Panc1 (cell line): ENCODE measurements at regions not wholly inside any gene's neighbourhood (a gene's known extent, or its start where the extent isn't known, plus 50 kb on each side); places are given as distances from the start of the nearest gene placed in this dataset.
A peak's percentile ranks its signal among the peaks of the same experiment; 100 is the strongest.

Experiments
- ATAC-seq: fragments of 200-7000 bp; cut with Tn5 transposase; 2 replicates; pipeline ENCODE4 v1.9.1; 2020; ENCODE audit warnings: mild to moderate bottlenecking, moderate library complexity
- BruUV-seq: library from RNA; stranded (reverse); fragments of 400-500 nt; replicated peaks from 2 replicates; lab custom pipeline; 2021; lab: Mats Ljungman, UMichigan
- CTCF ChIA-PET: fragments of 300-600 bp; sonication (Branson Sonifier 250); formaldehyde crosslinking; loops from one replicate; lab custom pipeline; 2022; ENCODE audit warnings: antibody characterized with exemption; lab: Charles Lee
- POLR2A ChIA-PET: fragments of 300-600 bp; sonication (Branson Sonifier 250); formaldehyde crosslinking; loops from one replicate; lab custom pipeline; 2022; ENCODE audit warnings: antibody characterized with exemption; lab: Charles Lee
- DNase-seq: peaks from one replicate; pipeline ENCODE4 v3.0.0-alpha.2; 2010; ENCODE audit warnings: low read depth, low spot score
- H3K27ac ChIP-seq: 2 replicates; pipeline ENCODE4 v1.5.1; 2011; ENCODE audit warnings: mild to moderate bottlenecking, low read length, inconsistent platforms
- H3K27me3 ChIP-seq: fragments of 200-500 bp; sonication (Bioruptor generic); 2 replicates; pipeline ENCODE4 v1.6.0; 2014; ENCODE audit warnings: low read length, inconsistent platforms; ENCODE audit not compliant: control insufficient read depth, insufficient read depth
- H3K36me3 ChIP-seq: fragments of 200-500 bp; sonication (Bioruptor generic); 2 replicates; pipeline ENCODE4 v1.5.1; 2014; ENCODE audit warnings: inconsistent platforms, mild to moderate bottlenecking, low read length, moderate library complexity; ENCODE audit not compliant: control insufficient read depth, insufficient read depth
- H3K4me1 ChIP-seq: 2 replicates; pipeline ENCODE4 v1.5.1; 2011; ENCODE audit warnings: inconsistent platforms, mild to moderate bottlenecking, low read length, moderate library complexity; ENCODE audit not compliant: control insufficient read depth, insufficient read depth
- H3K4me3 ChIP-seq, 2 experiments: 2 replicates each; pipeline ENCODE4 v1.5.1; 2011 to 2012; ENCODE audit warnings: low read depth in 2 of 2, low read length in 2 of 2, mild to moderate bottlenecking in 2 of 2, inconsistent platforms in 1 of 2, moderate library complexity in 1 of 2
- H3K9me3 ChIP-seq: fragments of 200-500 bp; sonication (Bioruptor generic); 2 replicates; pipeline ENCODE4 v1.5.1; 2014; ENCODE audit warnings: low read depth, mild to moderate bottlenecking, inconsistent platforms, low read length, moderate library complexity; ENCODE audit not compliant: control insufficient read depth, insufficient read depth
- CTCF ChIP-seq: fragments of 450-650 bp; IDR thresholded peaks from 2 replicates; pipeline ENCODE4 v1.5.1; 2017; ENCODE audit warnings: mild to moderate bottlenecking
- POLR2AphosphoS5 ChIP-seq: IDR thresholded peaks from 2 replicates; pipeline ENCODE4 v1.6.1; 2012; ENCODE audit warnings: mild to moderate bottlenecking, low read depth, low read length, moderate library complexity
- SIN3A ChIP-seq: IDR thresholded peaks from 2 replicates; pipeline ENCODE4 v1.6.1; 2012; ENCODE audit warnings: low read depth, mild to moderate bottlenecking, low read length, moderate library complexity, borderline replicate concordance; ENCODE audit not compliant: insufficient read depth
- TCF7L2 ChIP-seq: IDR thresholded peaks from 2 replicates; pipeline ENCODE4 v1.6.1; 2011; ENCODE audit warnings: mild to moderate bottlenecking, low read depth, low read length, inconsistent platforms
- in situ Hi-C: cut with HindIII; loops from 2 replicates; pipeline ENCODE4 v1.10.0; 2016; ENCODE audit warnings: low sequenced_read_pairs, low pct_unique_long_range_greater_than_20kb
- intact Hi-C: fragments of 100-400 bp; cut with micrococcal nuclease; formaldehyde crosslinking; loops from one replicate; pipeline ENCODE4 v1.10.0; 2022; ENCODE audit not compliant: unreplicated experiment
- TF ChIP-seq, protein P1 (sequence below), 2 experiments: IDR thresholded peaks; 2 replicates each; pipeline ENCODE4 v1.6.1; 2011 to 2012; ENCODE audit warnings: low read depth in 2 of 2, control low read depth in 1 of 2, low read length in 1 of 2, mild to moderate bottlenecking in 1 of 2, moderate library complexity in 1 of 2; ENCODE audit not compliant: insufficient read depth in 1 of 2

- Histone ChIP-seq H3K9me3 (no peaks in the 10 kb centered on the region), H3K4me1 (no peaks in the 10 kb centered on the region; the same call in none of the 2 replicates), H3K27ac (peak overlapping the region; percentile 41; the same call in 1 of the 2 replicates), H3K36me3 (no peaks in the 10 kb centered on the region), H3K4me3 (no peak overlapping the region), H3K27me3 (no peaks in the 10 kb centered on the region)
- no peak for ATAC-seq
- in situ Hi-C loops (no loop called here), intact Hi-C loops (no loop called here)
- TF ChIP-seq POLR2AphosphoS5 (no peak), CTCF (no peak), TCF7L2 (no peak), SIN3A (no peak)
- TF ChIP-seq, protein P1, sequence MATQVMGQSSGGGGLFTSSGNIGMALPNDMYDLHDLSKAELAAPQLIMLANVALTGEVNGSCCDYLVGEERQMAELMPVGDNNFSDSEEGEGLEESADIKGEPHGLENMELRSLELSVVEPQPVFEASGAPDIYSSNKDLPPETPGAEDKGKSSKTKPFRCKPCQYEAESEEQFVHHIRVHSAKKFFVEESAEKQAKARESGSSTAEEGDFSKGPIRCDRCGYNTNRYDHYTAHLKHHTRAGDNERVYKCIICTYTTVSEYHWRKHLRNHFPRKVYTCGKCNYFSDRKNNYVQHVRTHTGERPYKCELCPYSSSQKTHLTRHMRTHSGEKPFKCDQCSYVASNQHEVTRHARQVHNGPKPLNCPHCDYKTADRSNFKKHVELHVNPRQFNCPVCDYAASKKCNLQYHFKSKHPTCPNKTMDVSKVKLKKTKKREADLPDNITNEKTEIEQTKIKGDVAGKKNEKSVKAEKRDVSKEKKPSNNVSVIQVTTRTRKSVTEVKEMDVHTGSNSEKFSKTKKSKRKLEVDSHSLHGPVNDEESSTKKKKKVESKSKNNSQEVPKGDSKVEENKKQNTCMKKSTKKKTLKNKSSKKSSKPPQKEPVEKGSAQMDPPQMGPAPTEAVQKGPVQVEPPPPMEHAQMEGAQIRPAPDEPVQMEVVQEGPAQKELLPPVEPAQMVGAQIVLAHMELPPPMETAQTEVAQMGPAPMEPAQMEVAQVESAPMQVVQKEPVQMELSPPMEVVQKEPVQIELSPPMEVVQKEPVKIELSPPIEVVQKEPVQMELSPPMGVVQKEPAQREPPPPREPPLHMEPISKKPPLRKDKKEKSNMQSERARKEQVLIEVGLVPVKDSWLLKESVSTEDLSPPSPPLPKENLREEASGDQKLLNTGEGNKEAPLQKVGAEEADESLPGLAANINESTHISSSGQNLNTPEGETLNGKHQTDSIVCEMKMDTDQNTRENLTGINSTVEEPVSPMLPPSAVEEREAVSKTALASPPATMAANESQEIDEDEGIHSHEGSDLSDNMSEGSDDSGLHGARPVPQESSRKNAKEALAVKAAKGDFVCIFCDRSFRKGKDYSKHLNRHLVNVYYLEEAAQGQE (IDR thresholded peaks at IDR 0.05; ENCODE audit: insufficient read depth in 1 of 2, low read depth in 2 of 2, low read length in 1 of 2): no peak
- POLR2A ChIA-PET: no interaction called here
- no peak for DNase-seq
- CTCF ChIA-PET: no interaction called here
- no TSS peak for BruUV-seq
Measured at GRCh38 chr5:124252191-124252638, 494.2 kb downstream of the ZNF608 start.

- Histone ChIP-seq H3K27me3 (no peaks in the 10 kb centered on the region), H3K27ac (no peak overlapping the region), H3K36me3 (no peaks in the 10 kb centered on the region), H3K9me3 (peaks cover 8% of the 10 kb centered on the region; the same call in 1 of the 2 replicates), H3K4me3 (no peak overlapping the region), H3K4me1 (no peaks in the 10 kb centered on the region)
- no peak for TF ChIP-seq CTCF
- no peak for TF ChIP-seq SIN3A
- TF ChIP-seq TCF7L2: no peak
- TF ChIP-seq POLR2AphosphoS5: no peak
- TF ChIP-seq, protein P1 (IDR thresholded peaks at IDR 0.05; ENCODE audit: insufficient read depth in 1 of 2, low read depth in 2 of 2, low read length in 1 of 2): no peak
- POLR2A ChIA-PET: no interaction called here
- in situ Hi-C loops (no loop called here), intact Hi-C loops (no loop called here)
- CTCF ChIA-PET: no interaction called here
- no TSS peak for BruUV-seq
- ATAC-seq: no peak
- no peak for DNase-seq
Measured at GRCh38 chr5:124245276-124245675, 501.2 kb downstream of the ZNF608 start.
